Fibroblast of skin of right biceps (primary cell): ENCODE measurements at regions not wholly inside any gene's neighbourhood (a gene's known extent, or its start where the extent isn't known, plus 50 kb on each side); places are given as distances from the start of the nearest gene placed in this dataset.

Experiments used
- DNase-seq: peaks from one replicate; pipeline ENCODE4 v3.0.0-alpha.2; 2013

- DNase-seq: no peak
Observed at GRCh38 chr11:115776916-115777315, 272.7 kb upstream of the CADM1 start.

- DNase-seq: no peak
Observed at GRCh38 chr11:115775846-115776245, 271.6 kb upstream of the CADM1 start.

- DNase-seq: no peak
Observed at GRCh38 chr11:115774756-115775155, 270.5 kb upstream of the CADM1 start.

- no peak for DNase-seq
Observed at GRCh38 chr11:115769891-115770290, 265.7 kb upstream of the CADM1 start.

- DNase-seq: no peak
Observed at GRCh38 chr11:115767883-115768282, 263.7 kb upstream of the CADM1 start.

- DNase-seq: no peak
Observed at GRCh38 chr11:115767047-115767802, 263.0 kb upstream of the CADM1 start.

- DNase-seq: peak; percentile 37
Observed at GRCh38 chr11:115766561-115766960, 262.3 kb upstream of the CADM1 start.

- peak; percentile 89 for DNase-seq
Observed at GRCh38 chr11:115765803-115766239, 261.6 kb upstream of the CADM1 start.

- DNase-seq: peak; percentile 17
Observed at GRCh38 chr11:115764176-115764575, 260.0 kb upstream of the CADM1 start.

GRCh38 chr11:115761817-115762216 is 257.6 kb upstream of the CADM1 start:
- DNase-seq: no peak

GRCh38 chr11:115761348-115761747 is 257.1 kb upstream of the CADM1 start:
- DNase-seq: no peak

GRCh38 chr11:115760461-115761320 is 256.5 kb upstream of the CADM1 start:
- peak; percentile 16 for DNase-seq

- DNase-seq: peak; percentile 59
Observed at GRCh38 chr11:115759622-115760460, 255.6 kb upstream of the CADM1 start.

GRCh38 chr11:115758011-115758410 is 253.8 kb upstream of the CADM1 start:
- DNase-seq: no peak

- DNase-seq: no peak
Observed at GRCh38 chr11:115751243-115752015, 247.2 kb upstream of the CADM1 start.

- peak; percentile 47 for DNase-seq
Observed at GRCh38 chr11:115745610-115746512, 241.6 kb upstream of the CADM1 start.

GRCh38 chr11:115745066-115745465 is 240.9 kb upstream of the CADM1 start:
- DNase-seq: no peak

- DNase-seq: no peak
Observed at GRCh38 chr11:115743719-115744118, 239.5 kb upstream of the CADM1 start.

- DNase-seq: no peak
Observed at GRCh38 chr11:115741376-115742107, 237.3 kb upstream of the CADM1 start.

- no peak for DNase-seq
Observed at GRCh38 chr11:115740324-115740723, 236.1 kb upstream of the CADM1 start.
